ENCODE measurements at regions not wholly inside any gene's neighbourhood (a gene's known extent, or its start where the extent isn't known, plus 50 kb on each side); places are given as distances from the start of the nearest gene placed in this dataset.

DNA sequence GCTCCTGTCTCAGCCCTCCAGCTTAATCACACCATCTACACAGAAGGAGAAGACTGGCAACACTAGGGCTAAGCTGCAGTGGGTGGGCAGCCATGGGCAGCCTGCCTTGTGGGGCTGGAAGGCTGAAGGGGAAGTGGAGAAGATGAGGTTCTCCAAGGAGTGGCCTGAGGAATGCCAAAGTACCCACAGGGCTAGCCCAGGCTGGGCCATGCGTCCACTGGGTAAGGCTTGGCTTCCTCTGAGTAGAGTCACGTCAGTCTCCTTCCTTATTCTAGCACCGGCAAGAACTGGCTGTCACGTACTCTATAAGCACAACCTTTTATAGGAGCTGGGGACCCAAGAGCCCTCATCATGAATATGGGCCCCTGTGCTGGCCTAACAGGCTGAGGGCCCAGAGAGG is 110.6 kb upstream of the SIRPA start:
- DNase-seq, result no peak

DNA sequence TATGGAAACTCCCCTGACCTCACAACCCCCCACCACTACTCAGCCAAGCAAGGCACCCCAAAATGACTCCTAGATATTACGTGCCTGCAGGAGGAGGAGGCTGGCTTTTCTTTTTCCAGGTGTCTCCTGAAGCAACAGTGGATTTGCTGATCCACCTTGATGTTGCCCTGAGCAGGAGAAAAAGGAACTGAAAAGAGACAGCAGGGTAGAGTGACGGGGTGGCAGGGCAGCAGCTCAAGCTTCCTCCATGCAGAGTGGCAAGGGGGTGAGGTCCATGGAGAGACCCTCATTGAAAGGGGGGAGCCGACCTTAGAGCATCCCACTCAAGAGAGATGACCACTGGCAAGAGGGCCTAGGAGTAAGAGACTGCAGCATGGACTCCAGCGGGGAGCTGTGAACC is 112.0 kb upstream of the SIRPA start:
- no peak for DNase-seq

DNA sequence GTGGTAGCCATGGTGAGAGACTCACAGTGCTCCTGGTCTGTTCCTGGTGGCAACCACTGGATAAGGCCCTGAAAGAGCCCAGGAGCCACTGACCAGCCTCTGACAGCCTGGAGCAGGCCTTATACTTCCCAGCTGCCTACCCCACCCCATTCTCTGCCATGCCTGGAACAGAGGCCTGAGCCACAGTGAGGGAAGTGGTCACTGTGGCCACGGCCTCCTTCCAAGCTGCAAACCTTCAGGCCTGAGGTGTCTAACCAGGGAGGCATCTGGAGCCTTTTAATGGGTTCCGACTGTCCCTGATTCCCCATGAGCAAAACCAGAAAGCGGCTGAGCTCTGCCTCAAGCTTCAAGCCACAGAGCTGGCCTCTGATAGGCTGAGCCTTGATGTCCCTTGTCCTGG is 113.0 kb upstream of the SIRPA start:
- DNase-seq, result no peak

DNA sequence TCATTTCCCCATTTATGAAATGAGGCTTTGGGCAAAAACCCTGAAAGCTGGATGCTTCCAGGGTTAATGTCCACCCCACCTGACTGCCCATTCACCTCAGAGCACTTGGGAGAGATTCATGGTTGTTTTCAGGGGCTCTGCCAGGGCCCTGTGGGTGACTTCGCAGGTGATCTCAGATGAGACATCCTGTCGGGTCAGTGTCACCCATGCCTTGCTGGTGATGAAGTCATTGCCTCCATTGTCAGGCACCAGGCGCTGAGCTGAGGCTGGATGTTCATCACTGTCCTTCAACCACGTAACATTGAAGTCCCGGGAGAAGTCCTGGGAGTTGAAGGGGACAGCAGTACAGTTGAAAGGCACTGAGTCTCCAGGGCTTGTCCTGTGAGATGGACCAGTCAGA is 115.6 kb upstream of the SIRPA start:
- no peak for DNase-seq

DNA sequence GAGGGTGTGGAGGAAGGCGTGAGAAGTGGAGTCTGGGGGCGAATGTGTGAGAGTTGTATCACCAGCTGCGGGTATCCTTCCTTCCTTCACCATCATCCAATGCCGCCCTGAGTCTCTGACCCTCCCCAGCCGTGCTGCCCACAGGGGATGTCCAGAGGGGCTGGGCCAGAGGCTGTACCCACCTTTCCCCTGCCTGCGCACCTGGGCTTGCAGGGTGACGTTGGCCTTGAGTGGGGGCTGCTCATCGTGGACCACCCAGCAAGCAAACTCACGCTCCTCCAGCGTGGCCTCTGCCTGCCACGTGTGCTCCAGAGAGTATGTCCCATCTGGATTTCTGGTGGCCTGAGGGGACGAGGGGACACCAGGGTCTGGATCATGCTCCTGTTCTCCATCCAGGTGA is 116.9 kb upstream of the SIRPA start:
- no peak for DNase-seq

DNA sequence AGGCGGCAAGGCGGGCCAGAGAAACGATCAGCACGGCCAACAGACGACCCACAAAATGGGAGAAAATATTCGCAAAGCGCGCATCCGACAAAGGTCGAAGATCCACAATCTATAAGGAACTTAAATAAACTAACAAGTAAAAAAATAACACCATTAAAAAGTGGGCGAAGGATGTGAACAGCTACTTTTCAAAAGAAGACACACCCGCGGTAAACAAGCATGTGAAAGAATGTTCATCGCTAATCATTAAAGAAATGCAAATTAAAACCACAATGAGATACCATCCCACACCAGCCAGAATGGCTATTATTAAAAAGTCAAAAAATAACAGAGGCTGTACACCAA is 117.8 kb upstream of the SIRPA start:
- no peak for DNase-seq

DNA sequence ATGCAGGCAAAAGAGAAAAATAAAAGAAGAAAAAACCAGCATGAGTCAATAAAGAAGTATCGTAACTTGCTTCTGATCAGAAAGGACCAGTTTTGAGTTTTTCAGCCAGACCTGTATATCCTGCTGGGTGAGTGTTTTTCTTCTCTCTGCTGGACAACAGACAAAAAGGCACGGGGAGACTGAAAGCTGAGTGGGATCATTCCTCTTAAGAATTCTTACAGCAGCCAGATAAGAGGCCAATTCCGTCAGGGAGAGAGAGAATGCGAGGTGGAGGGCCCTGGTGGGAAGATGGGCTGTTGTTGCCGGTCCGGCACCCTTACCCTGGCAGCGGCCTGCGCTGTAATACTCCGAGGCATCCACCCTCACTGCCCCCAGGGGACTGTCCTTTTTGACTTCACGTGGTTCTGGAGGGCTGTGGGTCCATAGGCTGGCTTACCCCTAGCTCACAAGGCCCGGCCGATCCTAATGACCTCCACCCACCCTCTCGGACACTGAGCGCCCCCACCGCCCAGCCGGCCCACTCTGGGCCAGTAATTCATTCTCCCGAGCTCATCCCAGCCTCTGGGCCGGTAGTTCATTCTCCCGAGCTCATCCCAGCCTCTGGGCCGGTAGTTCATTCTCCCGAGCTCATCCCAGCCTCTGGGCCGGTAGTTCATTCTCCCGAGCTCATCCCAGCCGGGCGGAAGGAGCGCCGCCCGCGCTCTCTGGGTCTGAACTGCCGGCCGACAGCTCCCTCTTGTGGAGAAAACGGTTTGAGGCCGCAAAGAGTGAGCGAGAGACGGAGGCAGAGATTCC is 118.3 kb upstream of the SIRPA start:
- DNase-seq, result peak; percentile 46

DNA sequence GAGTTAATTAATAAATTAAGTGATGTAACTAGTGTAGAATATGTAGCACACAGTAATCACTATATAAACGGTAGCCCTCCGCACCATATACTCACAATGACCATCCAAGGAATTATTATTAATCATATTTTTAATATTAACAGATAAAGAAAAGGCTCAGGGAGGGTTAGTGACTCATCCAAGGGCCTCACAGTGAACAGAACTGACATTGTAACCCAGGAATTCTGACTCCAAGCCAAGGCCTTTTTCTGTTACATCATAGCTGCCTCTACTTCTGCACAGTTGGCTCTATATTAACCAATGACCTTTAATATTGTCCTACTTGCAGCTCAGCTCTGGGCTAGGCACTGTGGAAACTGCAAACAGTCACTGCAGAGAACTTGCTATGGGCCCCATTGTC is 117.5 kb upstream of the SIRPG start:
- DNase-seq, result peak; percentile 67

DNA sequence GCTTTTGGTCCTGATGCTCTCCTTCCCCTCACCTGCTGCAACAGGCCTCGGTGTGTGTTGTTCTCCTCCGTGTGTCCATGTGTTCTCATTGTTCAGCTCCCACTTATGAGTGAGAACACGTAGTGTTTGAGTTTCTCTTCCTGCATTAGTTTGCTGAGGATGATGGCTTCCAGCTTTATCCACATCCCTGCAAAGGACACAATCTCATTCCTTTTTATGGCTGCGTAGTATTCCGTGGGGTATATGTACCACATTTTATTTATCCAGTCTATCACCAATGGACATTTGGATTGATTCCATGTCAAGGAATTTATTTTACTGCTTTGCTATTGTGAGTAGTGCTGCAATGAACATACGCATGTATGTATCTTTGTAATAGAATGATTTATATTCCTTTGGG is 116.9 kb upstream of the SIRPG start:
- DNase-seq, result no peak

DNA sequence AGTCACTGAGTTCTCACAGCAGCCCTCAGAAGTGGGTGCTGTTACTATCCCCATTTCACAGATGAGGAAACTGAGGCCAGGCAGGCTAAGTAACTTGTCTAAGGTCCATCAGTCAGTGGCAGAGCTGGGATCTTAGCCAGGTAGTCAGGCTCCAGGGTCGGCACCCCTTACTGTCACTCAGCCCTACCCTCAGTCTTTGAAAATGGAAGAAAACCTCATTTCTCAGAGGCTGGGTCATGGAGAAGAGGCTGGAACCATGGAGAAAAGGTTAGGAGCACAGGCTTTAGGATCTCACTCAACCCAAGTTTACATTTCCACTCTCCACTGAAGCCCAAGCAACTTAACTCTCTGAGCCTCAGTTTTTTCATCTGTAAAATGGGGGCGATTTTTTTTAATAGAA is 116.2 kb upstream of the SIRPG start:
- no peak for DNase-seq

DNA sequence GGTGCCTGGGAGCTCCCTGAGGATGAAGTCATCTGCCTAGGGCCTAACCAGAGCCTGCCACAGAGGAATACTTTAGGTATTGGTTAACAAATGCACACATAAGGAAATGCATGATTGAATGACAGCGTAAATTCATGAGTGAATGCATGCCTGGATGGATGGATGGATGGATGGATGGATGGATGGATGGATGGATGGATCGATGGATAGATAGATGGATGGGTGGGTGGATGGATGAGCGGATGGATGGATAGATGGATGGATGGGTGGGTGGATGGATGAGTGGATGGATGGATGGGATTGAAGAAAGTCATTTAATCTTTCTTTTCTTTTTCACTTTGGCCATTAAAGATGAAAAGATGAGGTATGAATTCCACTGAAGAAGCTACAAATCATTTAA is 111.9 kb upstream of the SIRPG start:
- DNase-seq, result no peak

DNA sequence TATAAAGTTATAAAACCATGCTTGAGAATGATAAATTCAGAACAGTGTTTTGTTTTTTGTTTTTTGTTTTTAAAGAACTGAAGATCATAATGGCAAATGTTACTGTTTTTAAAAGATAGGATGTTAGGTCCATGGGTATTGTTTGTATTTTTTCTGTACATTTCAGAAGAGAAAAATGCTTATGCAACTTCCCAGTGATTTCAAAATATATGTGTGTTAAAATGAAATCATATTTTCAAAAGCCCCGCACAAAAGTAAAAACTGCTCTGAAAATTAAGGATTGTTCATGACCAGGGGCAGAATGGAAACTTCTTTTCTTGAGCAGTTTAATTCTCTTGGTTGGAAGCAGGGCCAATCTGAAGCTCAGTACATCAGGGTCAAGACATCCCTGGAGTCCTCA is 109.2 kb upstream of the SIRPG start:
- no peak for DNase-seq

DNA sequence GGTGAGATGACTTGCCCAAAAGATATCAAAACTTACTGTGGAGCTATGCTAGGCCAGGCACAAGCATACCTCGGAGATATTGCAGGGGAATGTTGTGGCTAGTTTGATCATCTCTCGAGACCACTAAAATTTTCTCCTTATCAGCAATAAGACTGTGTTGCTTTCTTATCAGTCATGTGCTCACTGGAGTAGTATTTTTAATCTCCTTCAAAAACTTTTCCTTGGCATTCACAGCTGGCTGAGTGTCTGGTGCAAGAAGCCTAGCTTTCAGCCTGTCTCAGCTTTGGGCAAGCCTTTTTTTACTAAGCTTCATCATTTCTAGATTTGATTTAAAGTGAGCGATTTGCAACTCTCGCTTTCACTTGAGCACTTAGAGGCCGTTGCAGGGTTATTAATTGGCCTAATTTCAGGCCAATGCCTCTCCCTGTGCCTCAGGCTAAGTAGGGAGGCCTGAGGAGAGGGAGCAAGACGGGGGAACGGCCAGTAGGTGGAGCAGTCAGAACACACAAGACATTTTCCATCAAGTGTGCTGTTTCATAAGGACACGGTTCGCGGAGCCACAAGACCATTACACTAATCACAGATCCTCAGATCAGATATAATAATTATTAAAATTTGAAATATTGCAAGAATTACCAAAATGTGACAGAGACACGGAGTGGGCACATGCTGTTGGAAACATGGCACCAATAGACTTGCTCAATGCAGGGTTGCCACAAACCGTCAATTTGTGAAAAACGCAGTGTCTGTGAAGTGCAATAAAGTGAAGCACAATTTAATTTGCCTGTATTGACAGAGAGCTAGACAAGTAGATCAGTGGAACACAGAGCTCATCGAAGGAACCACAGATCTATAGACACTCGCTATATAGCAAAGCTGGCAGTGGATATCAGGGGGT is 106.8 kb upstream of the SIRPG start:
- peak; percentile 80 for DNase-seq

DNA sequence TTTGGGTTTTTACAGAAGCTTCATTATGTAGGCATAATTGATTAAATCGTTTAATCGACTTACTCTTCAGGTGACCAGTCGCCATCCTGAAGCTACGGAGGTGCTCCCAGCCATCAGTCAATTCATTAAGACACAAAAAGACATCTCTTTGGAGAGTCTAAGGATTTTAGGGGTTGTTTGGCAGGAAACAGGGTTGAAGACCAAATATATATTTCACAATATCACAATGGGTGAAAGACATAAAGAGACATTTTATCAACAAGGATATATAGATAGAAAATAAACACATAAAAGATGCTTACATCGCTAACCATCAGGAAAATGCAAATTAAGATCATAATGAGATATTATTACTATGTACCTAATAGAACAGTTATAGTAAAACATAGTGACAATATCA is 104.0 kb upstream of the SIRPG start:
- DNase-seq, result no peak

DNA sequence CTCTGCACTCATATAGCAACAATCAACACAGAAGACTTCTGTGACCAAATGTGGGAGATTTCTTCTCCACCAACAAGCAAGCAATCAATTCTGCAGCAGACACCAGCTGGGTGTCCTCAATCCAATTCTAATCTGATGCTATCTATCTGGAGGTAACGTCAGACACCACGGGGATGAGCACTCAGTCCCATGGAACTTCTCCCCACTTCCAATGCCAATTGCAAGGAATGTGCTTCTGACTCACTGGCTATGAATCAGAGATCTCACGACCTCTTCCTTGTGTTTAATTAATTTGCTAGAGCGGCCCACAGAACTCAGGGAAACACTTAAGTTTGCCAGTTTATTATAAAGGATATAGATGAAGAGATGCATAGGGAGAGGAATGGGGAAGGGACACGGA is 103.5 kb upstream of the SIRPG start:
- DNase-seq, result peak; percentile 72

DNA sequence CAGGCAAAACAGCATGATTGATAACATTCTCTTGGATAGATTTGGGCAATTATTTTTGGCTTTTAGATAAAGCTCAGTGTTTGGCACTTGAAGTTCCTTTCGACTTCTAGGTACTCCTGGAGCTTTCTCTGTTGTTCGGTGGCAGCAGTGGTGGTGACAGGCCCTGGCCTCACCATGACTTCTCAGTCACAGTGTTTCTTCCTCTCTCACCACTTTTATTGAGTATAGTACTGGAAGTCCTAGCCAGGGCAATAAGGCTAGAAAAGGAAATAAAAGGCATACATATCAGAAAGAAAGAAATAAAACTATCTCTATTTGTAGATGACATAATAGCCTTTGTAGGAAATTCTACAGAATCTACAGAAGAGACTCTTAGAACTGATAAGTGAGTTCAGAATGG is 101.2 kb upstream of the SIRPG start:
- no peak for DNase-seq

DNA sequence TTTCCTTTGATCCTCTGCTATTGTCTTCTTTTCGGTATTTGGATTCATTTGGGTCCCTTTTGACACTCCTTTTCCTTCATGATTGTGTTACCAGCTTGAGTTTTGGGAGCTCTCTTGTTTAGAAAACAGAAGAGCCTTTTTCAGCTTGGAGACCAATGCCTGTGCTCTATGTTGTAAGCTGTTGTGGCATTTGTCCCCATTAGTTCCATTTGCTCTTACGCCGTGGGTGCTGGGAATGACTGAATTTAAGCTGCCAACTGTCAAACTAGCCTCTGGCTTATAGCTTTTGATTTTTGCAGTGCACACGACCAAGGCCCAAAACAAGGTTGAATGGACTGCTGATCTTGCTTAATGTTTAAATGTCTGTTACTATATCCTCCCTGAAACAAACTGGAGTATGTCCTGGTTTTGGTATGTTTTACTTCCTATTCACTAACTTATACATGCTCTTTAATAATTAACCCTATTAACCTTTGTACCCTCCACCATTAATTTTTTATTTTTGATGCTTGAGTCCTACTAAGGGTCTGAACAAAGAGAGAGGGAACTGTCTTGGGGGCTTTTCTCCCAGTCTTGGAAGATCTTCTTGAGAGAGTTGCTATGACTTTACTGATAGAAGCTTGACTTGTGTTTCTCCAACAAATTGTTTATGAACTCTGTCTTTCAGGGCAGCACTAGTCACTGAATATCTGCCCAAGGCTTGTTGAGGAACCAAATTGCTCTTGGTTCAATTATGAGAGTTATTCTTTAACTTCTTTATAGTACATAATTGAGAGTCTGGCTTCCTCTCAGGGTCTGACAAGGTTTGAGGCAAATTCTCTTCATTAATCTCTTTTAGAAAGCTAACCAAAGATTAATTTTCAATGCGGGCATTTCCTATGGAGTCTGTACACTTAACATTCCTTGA is 100.3 kb upstream of the SIRPG start:
- no peak for DNase-seq

DNA sequence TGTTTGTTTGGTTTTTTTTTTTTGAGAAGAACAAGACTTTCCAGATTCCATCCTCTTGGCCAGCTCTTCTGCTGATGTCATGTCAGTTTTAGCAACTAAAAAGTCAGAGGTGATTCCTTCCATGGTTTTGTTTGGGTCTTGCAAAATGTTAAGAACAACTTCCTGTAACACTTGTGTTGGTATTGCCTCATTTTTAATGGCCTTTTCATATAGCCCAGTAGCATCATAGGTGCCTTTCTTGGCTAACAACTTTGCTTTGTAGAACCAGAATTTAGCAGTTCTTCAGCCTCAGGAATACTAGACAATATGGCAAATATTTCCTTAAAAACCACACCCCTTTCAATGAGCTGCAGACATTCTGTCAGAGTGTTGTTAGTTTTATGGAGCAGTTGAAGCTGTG is 99.5 kb upstream of the SIRPG start:
- DNase-seq, result no peak

DNA sequence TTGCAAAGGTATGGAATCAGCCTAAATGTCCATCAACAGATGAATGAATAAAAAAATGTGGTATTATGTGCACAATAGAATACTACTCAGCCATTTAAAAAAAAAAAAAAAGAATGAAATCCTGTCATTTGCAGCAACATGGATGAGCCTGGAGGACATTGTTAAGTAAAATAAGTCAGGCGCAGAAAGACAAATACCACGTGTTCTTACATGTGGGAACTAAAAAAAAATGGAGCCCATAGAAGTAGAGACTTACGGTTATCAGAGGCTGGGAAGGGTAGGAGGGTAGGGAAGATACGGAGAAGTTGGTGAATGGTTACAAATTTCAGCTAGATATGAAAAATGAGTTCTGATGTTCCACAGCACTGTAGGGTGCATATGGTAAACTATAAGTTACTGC is 97.2 kb upstream of the SIRPG start:
- DNase-seq, result no peak

DNA sequence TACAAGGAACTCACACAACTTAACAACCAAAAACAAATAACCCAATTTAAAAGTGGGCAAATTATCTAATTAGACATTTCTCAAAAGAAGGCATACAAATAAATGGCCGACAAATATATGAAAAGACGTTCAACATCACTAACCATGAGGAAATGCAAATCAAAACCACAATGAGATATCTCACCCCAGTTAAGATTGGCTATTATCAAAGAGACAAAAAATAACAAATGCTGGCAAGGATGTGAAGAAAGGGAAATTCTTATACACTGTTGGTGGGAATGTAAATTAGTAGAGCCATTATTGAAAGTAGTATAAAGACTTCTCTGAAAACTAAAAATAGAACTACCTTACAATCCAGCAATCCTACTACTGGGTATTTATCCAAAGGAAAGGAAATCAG is 96.7 kb upstream of the SIRPG start:
- no peak for DNase-seq

DNA sequence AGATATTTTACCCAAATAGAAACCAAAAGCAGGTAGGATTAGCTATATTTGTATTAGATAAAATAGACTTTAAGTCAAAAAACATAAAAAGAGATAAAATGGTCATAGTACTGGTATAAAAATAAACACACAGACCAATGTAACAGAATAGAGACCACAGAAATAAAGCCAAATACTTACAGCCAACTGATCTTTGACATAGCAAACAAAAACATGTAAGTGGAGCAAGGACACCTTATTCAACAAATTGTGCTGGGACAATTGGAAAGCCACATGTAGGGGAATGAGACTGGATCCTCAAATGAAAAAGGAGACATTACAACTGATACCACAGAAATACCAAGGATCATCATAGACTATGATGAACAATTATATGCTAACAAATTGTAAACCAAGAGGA is 94.5 kb upstream of the SIRPG start:
- no peak for DNase-seq

DNA sequence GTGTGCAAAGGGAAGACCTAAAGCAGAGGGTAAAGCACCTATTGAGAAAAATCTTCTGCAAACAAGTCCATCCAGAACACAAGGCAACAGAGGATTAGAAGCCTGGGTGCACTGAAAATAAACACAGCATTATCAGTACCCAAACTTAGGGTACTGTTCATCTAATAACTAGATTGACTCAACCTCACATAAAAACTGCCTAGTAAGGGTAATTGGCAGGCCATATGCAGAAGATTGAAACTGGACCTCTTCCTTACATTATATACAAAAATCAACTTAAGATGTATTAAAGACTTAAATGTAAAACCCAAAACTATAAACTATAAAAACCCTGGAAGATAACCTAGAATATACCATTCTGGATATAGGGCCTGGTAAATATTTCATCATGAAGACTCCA is 91.2 kb upstream of the SIRPG start:
- DNase-seq, result no peak

DNA sequence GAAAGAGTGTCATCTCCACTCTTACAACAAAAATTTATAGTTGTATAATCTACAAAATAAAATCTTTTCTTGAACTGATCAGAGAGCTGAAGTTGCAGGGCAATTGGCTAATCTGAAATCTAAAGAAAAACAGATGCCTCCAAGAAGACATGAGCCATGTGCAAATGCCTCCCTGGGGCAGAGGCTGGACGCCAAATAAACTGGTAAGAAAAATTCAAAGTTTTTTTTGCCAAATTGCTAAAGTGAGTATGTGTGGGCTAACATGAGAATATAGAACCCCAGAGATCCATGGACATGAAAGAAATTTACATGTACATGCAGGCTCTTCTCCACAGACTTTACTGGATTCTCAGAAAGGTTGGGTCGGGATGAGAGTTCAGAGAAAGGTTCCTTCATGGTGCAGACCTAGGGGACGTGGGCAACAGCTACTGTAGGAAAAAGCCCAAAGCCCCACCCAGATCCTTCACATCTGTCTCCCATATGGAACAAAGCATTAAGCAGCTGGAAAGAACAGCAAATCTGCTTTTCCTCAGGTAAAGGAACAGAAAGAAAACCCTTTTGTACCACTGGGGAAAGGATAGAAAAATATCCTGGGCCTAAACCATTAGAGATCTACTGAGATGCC is 90.5 kb upstream of the SIRPG start:
- DNase-seq, result no peak

Data from NCI-H226 (cell line).